GM18867 (cell line): ENCODE measurements at regions not wholly inside any gene's neighbourhood (a gene's known extent, or its start where the extent isn't known, plus 50 kb on each side); places are given as distances from the start of the nearest gene placed in this dataset.
"Not testable (repeated sequence)": the region's sequence is repeated elsewhere in the genome, so short reads cannot be mapped to it uniquely, and the experiment has no call there.

Source experiments
- ATAC-seq: cut with Tn5 transposase; IDR thresholded peaks from one replicate; pipeline ENCODE4 v1.9.1; 2021; ENCODE audit warnings: mild to moderate bottlenecking, moderate library complexity; ENCODE audit not compliant: unreplicated experiment

GRCh38 chr5:89866410-89866809, 543.1 kb downstream of the CETN3 start:
- no peak for ATAC-seq

- ATAC-seq: no peak
These were observed 544.6 kb downstream of the CETN3 start for GRCh38 chr5:89864941-89865340.

GRCh38 chr5:89857790-89858189, 551.8 kb downstream of the CETN3 start:
- ATAC-seq: no peak

GRCh38 chr5:89855417-89855816, 554.1 kb downstream of the CETN3 start:
- ATAC-seq: no peak

GRCh38 chr5:89851911-89852310, 557.6 kb downstream of the CETN3 start:
- no peak for ATAC-seq

GRCh38 chr5:89850513-89850865, 559.1 kb downstream of the CETN3 start:
- peak; percentile 68 for ATAC-seq

- ATAC-seq: peak; percentile 60
These were observed 559.6 kb downstream of the CETN3 start for GRCh38 chr5:89849830-89850512.

- no peak for ATAC-seq
These were observed 561.8 kb downstream of the CETN3 start for GRCh38 chr5:89847743-89848142.

- ATAC-seq: no peak
These were observed 565.0 kb downstream of the CETN3 start for GRCh38 chr5:89844548-89844947.

- ATAC-seq: no peak
These were observed 567.0 kb downstream of the CETN3 start for GRCh38 chr5:89842531-89842930.

GRCh38 chr5:89840906-89841305, 568.6 kb downstream of the CETN3 start:
- no peak for ATAC-seq

- ATAC-seq: no peak
These were observed 578.9 kb downstream of the CETN3 start for GRCh38 chr5:89830691-89831090.

GRCh38 chr5:89827960-89828359, 581.6 kb downstream of the CETN3 start:
- no peak for ATAC-seq

GRCh38 chr5:89827359-89827758, 582.2 kb downstream of the CETN3 start:
- no peak for ATAC-seq

- ATAC-seq: no peak
These were observed 582.6 kb downstream of the CETN3 start for GRCh38 chr5:89826938-89827337.

GRCh38 chr5:89823046-89823445, 586.5 kb downstream of the CETN3 start:
- ATAC-seq: no peak

- no peak for ATAC-seq
These were observed 591.7 kb downstream of the CETN3 start for GRCh38 chr5:89817841-89818240.

- no peak for ATAC-seq
These were observed 593.5 kb downstream of the CETN3 start for GRCh38 chr5:89816038-89816437.

- ATAC-seq: not testable (repeated sequence)
These were observed 608.8 kb downstream of the CETN3 start for GRCh38 chr5:89800735-89801134.

- ATAC-seq: not testable (repeated sequence)
These were observed 615.1 kb downstream of the CETN3 start for GRCh38 chr5:89794504-89794903.

GRCh38 chr5:89779734-89780133, 629.8 kb downstream of the CETN3 start:
- not testable (repeated sequence) for ATAC-seq

GRCh38 chr5:89777758-89778157, 631.8 kb downstream of the CETN3 start:
- ATAC-seq: no peak

GRCh38 chr5:89769975-89770374, 639.6 kb downstream of the CETN3 start:
- ATAC-seq: no peak
